Mucosa of descending colon (tissue), 3 donors: ENCODE measurements at regions not wholly inside any gene's neighbourhood (a gene's known extent, or its start where the extent isn't known, plus 50 kb on each side); places are given as distances from the start of the nearest gene placed in this dataset.
A peak's percentile ranks its signal among the peaks of the same experiment; 100 is the strongest.

Source experiments
- ATAC-seq: fragments of 200-7000 bp; cut with Tn5 transposase; one replicate; pipeline ENCODE4 v1.9.1; 2020; ENCODE audit warnings: mild to moderate bottlenecking, moderate library complexity
- DNase-seq, 3 donors: peaks; one replicate each; pipeline ENCODE4 v3.0.0-alpha.2; 2020
- H3K36me3 ChIP-seq: fragments of 200-600 bp; one replicate; pipeline ENCODE4 v1.8.0; 2021; ENCODE audit warnings: low read depth, mild to moderate bottlenecking
- H3K4me1 ChIP-seq: fragments of 200-600 bp; one replicate; pipeline ENCODE4 v1.8.0; 2021; ENCODE audit warnings: low read depth, mild to moderate bottlenecking
- H3K4me3 ChIP-seq: fragments of 200-600 bp; one replicate; pipeline ENCODE4 v1.8.0; 2021; ENCODE audit warnings: mild to moderate bottlenecking
- H3K9me3 ChIP-seq: fragments of 200-600 bp; one replicate; pipeline ENCODE4 v1.8.0; 2021; ENCODE audit warnings: mild to moderate bottlenecking
- CTCF ChIP-seq: fragments of 200-600 bp; IDR thresholded peaks from one replicate; pipeline ENCODE4 v1.8.0; 2022; ENCODE audit warnings: antibody characterized with exemption, mild to moderate bottlenecking
- intact Hi-C, 2 donors: fragments of 100-400 bp; cut with DNase I in 1 of 2; cut with micrococcal nuclease in 1 of 2; formaldehyde crosslinking; loops; one replicate each; pipeline versions ENCODE4 v1.11.0 to v1.11.1; 2022; cut with DNase I, micrococcal nuclease
- donor health status: DM: no; HTN: no; CAD: no; lungs with moderate emphysema.
- donor health status: DM: no; HTN: no; CAD: no.
- donor health status: DM: no; HTN: yes; CAD: no.

- ATAC-seq (no peak), DNase-seq (no peak)
- Histone ChIP-seq H3K36me3 (no peaks in the 10 kb centered on the region), H3K9me3 (no peaks in the 10 kb centered on the region), H3K4me1 (no peaks in the 10 kb centered on the region), H3K4me3 (no peak overlapping the region)
- no peak for TF ChIP-seq CTCF
- intact Hi-C loops = no loop called here
These were observed 406.4 kb upstream of the PROK2 start for GRCh38 chr3:72191209-72191960.

DNA sequence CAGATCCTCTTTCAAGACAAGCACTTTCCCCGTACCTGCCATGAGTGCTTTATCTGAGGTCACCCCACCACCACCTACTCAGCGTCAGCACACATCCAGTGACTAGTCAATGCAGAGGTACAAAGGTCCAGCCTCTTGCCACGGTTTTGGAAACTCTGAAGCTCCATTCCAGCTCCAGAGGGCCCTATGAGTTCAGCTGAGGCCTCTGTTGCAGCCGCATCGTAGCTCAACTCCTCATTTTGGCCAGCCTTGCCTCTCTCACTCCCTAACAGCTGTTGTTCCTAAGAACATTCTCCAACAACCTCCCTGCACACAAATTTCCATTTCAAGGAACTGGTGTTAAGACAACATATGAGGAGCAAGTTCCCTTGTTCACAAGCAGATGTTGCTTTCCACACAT lies 405.1 kb upstream of the PROK2 start:
- Histone ChIP-seq H3K4me1 (no peaks in the 10 kb centered on the region), H3K36me3 (no peaks in the 10 kb centered on the region), H3K4me3 (no peak overlapping the region), H3K9me3 (no peaks in the 10 kb centered on the region)
- TF ChIP-seq CTCF = no peak
- no peak for ATAC-seq
- intact Hi-C loops = no loop called here
- no peak for DNase-seq

GRCh38 chr3:72189339-72189738 lies 404.4 kb upstream of the PROK2 start:
- Histone ChIP-seq H3K4me1 (no peaks in the 10 kb centered on the region), H3K36me3 (no peaks in the 10 kb centered on the region), H3K4me3 (no peak overlapping the region), H3K9me3 (no peaks in the 10 kb centered on the region)
- intact Hi-C loops = no loop called here
- ATAC-seq (no peak), DNase-seq (no peak)
- TF ChIP-seq CTCF = no peak

- TF ChIP-seq CTCF = no peak
- intact Hi-C loops = no loop called here
- Histone ChIP-seq H3K9me3 (no peaks in the 10 kb centered on the region), H3K36me3 (no peaks in the 10 kb centered on the region), H3K4me1 (no peaks in the 10 kb centered on the region), H3K4me3 (no peak overlapping the region)
- DNase-seq (no peak), ATAC-seq (no peak)
These were observed 403.6 kb upstream of the PROK2 start for GRCh38 chr3:72188536-72188935.

- Histone ChIP-seq H3K4me1 (no peaks in the 10 kb centered on the region), H3K36me3 (no peaks in the 10 kb centered on the region), H3K4me3 (no peak overlapping the region), H3K9me3 (no peaks in the 10 kb centered on the region)
- ATAC-seq = peak; percentile 34
- DNase-seq = no peak
- no peak for TF ChIP-seq CTCF
- intact Hi-C loops = no loop called here
These were observed 402.2 kb upstream of the PROK2 start for GRCh38 chr3:72187131-72187530.
